Ovary (tissue), 7 donors: ENCODE measurements at regions not wholly inside any gene's neighbourhood (a gene's known extent, or its start where the extent isn't known, plus 50 kb on each side); places are given as distances from the start of the nearest gene placed in this dataset.

ENCODE experiments used
- DNase-seq, 5 donors: peaks; one replicate each; pipeline ENCODE4 v3.0.0-alpha.2; 2019 to 2020
- H3K27ac ChIP-seq, 2 donors: fragments of 200-600 bp; one replicate each; pipeline versions ENCODE4 v1.5.1 to v1.8.0; 2019 to 2022
- H3K27me3 ChIP-seq: fragments of 200-600 bp; one replicate; pipeline ENCODE4 v1.8.0; 2022
- H3K36me3 ChIP-seq: fragments of 200-600 bp; sonication (generic); one replicate; pipeline ENCODE4 v1.5.1; 2019
- H3K4me1 ChIP-seq: one replicate; pipeline ENCODE4 v1.8.1; 2013; ENCODE audit warnings: mild to moderate bottlenecking, moderate library complexity; ENCODE audit not compliant: insufficient read depth
- H3K4me3 ChIP-seq: fragments of 200-600 bp; sonication (generic); one replicate; pipeline ENCODE4 v1.5.1; 2017
- H3K9me3 ChIP-seq, 2 donors: fragments of 200-600 bp in 1 of 2; sonication (generic) in 1 of 2; one replicate each; pipeline versions ENCODE4 v1.5.1 to v1.8.1; 2013 to 2019; ENCODE audit warnings: mild to moderate bottlenecking in 1 of 2, moderate library complexity in 1 of 2
- CTCF ChIP-seq, 3 donors: fragments of 450-650 bp in 2 of 3; fragments of 200-600 bp in 1 of 3; IDR thresholded peaks; one replicate each; pipeline versions ENCODE4 v1.5.1 to v1.8.0; 2016 to 2022; ENCODE audit warnings: antibody characterized with exemption in 3 of 3, mild to moderate bottlenecking in 1 of 3
- EP300 ChIP-seq: sonication (generic); formaldehyde crosslinking; IDR thresholded peaks from one replicate; pipeline ENCODE4 v1.6.1; 2017; ENCODE audit warnings: antibody characterized with exemption
- POLR2A ChIP-seq: fragments of 450-650 bp; IDR thresholded peaks from one replicate; pipeline ENCODE4 v1.6.1; 2017; ENCODE audit warnings: antibody characterized with exemption, mild to moderate bottlenecking, moderate library complexity
- WGBS, 3 donors: extraction: QIAGEN DNeasy Blood & Tissue Kit in 1 of 3; methylation state at CpG; one replicate each; pipeline versions ENCODE4 v1.1.5 to v1.1.7; 2013 to 2017; 5-methylcytosine and 5-hydroxymethylcytosine counted together
- intact Hi-C, 4 donors: fragments of 100-400 bp; cut with DNase I; formaldehyde crosslinking; loops; one replicate each; pipeline versions ENCODE4 v1.11.0 to v1.15.1; 2022 to 2023
- donor health status: DM: no; HTN: no; CAD: no; lungs with moderate emphysema.
- donor health status: DM: no; HTN: no; CAD: no.
- donor health status: Bipolar disorder and iron deficiency.
- donor health status: DM: no; HTN: no; CAD: no.
- donor health status: DM: yes; HTN: yes; CAD: no.

GRCh38 chr12:126095748-126096510 is 1030.7 kb downstream of the AACS start:
- intact Hi-C loops = no loop called here
- TF ChIP-seq EP300 (no peak), POLR2A (no peak), CTCF (IDR thresholded peaks at IDR 0.05) (no peak)
- no peak for DNase-seq
- Histone ChIP-seq H3K36me3 (no peaks in the 10 kb centered on the region), H3K4me1 (no peaks in the 10 kb centered on the region), H3K4me3 (no peak overlapping the region), H3K27ac (no peak overlapping the region), H3K9me3 (no peaks in the 10 kb centered on the region), H3K27me3 (no peaks in the 10 kb centered on the region)
- WGBS, 3 donors = 70 to 74% (median 72%) methylated on average over 3 of the region's 3 CpGs

- DNase-seq = no peak
- no peaks in the 10 kb centered on the region for H3K27me3 ChIP-seq
- H3K4me3 ChIP-seq = no peak overlapping the region
- intact Hi-C loops = no loop called here
- WGBS, 3 donors = 54 to 62% (median 58%) methylated on average over 4 of the region's 4 CpGs
- no peaks in the 10 kb centered on the region for H3K4me1 ChIP-seq
- no peaks in the 10 kb centered on the region for H3K9me3 ChIP-seq
- H3K36me3 ChIP-seq = no peaks in the 10 kb centered on the region
- TF ChIP-seq EP300 (no peak), CTCF (IDR thresholded peaks at IDR 0.05) (no peak), POLR2A (no peak)
- H3K27ac ChIP-seq = no peak overlapping the region
Observed at GRCh38 chr12:126106706-126107105, 1041.5 kb downstream of the AACS start.

GRCh38 chr12:126107659-126108058 is 1042.4 kb downstream of the AACS start:
- 71 to 80% (median 73%) methylated on average over 13 of the region's 13 CpGs for WGBS, 3 donors
- no peak for TF ChIP-seq POLR2A
- TF ChIP-seq CTCF (IDR thresholded peaks at IDR 0.05) = no peak
- no peak for TF ChIP-seq EP300
- Histone ChIP-seq H3K4me1 (no peaks in the 10 kb centered on the region), H3K9me3 (no peaks in the 10 kb centered on the region), H3K27me3 (no peaks in the 10 kb centered on the region), H3K27ac (no peak overlapping the region), H3K36me3 (no peaks in the 10 kb centered on the region), H3K4me3 (no peak overlapping the region)
- intact Hi-C loops = no loop called here
- DNase-seq = no peak

DNA sequence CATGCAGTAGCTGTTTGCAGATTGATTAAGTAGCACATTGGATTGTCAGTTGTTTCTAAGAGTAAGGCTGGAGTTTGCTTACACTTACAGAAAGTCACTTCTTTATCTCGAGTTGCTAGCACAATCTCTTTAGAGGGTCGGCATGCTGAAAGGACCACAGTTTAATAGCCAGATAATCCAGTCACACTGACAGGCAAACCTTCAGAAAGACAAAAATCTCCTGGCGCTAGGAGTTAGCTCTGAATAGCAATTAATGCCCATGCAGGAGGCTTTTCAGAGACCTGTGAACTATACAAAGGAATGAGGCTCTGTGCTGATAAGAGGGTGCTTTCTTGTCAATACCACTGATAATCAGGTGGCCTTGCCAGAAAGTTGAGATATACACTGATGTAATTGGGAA is 1043.0 kb downstream of the AACS start:
- Histone ChIP-seq H3K4me3 (no peak overlapping the region), H3K27ac (no peak overlapping the region), H3K36me3 (no peaks in the 10 kb centered on the region), H3K4me1 (no peaks in the 10 kb centered on the region), H3K27me3 (no peaks in the 10 kb centered on the region), H3K9me3 (no peaks in the 10 kb centered on the region)
- intact Hi-C loops = no loop called here
- DNase-seq = no peak
- 21 to 70% (median 31%) methylated on average over 3 of the region's 3 CpGs for WGBS, 3 donors
- TF ChIP-seq CTCF (IDR thresholded peaks at IDR 0.05) (no peak), POLR2A (no peak), EP300 (no peak)
